ENCODE measurements at regions not wholly inside any gene's neighbourhood (a gene's known extent, or its start where the extent isn't known, plus 50 kb on each side); places are given as distances from the start of the nearest gene placed in this dataset.

- TF ChIP-seq POLR2A (IDR thresholded peaks at IDR 0.05), result no peak
- no peak for TF ChIP-seq CTCF (IDR thresholded peaks at IDR 0.05)
- no peak overlapping the region for H3K27ac ChIP-seq
- H3K4me3 ChIP-seq, result no peak overlapping the region
- H3K4me1 ChIP-seq (replicated peaks in 1 of 2), result no peaks in the 10 kb centered on the region
- H3K27me3 ChIP-seq, result no peaks in the 10 kb centered on the region
- intact Hi-C loops (cut with DNase I), result no loop called here
- H3K9me3 ChIP-seq (replicated peaks in 1 of 3), result no peaks in the 10 kb centered on the region
- no peak for DNase-seq
- no peaks in the 10 kb centered on the region for H3K36me3 ChIP-seq (replicated peaks in 1 of 2)
- WGBS, 4 donors, result 46 to 74% (median 63%) methylated on average over 4 of the region's 4 CpGs
Measured at GRCh38 chr5:165266939-165267338, 1761.5 kb downstream of the MAT2B start.

- Histone ChIP-seq H3K36me3 (replicated peaks in 1 of 2) (no peaks in the 10 kb centered on the region), H3K9me3 (replicated peaks in 1 of 3) (no peaks in the 10 kb centered on the region), H3K27me3 (no peaks in the 10 kb centered on the region), H3K4me3 (no peak overlapping the region), H3K27ac (no peak overlapping the region), H3K4me1 (replicated peaks in 1 of 2) (no peaks in the 10 kb centered on the region)
- DNase-seq, result no peak
- no peak for TF ChIP-seq CTCF (IDR thresholded peaks at IDR 0.05)
- TF ChIP-seq POLR2A (IDR thresholded peaks at IDR 0.05), result no peak
- 63 to 75% (median 68%) methylated on average over 2 of the region's 2 CpGs for WGBS, 4 donors
- intact Hi-C loops (cut with DNase I), result no loop called here
Measured at GRCh38 chr5:165272436-165272835, 1767.0 kb downstream of the MAT2B start.

GRCh38 chr5:165277661-165278060 lies 1772.2 kb downstream of the MAT2B start:
- intact Hi-C loops (cut with DNase I), result no loop called here
- Histone ChIP-seq H3K9me3 (replicated peaks in 1 of 3) (no peaks in the 10 kb centered on the region), H3K4me1 (replicated peaks in 1 of 2) (no peaks in the 10 kb centered on the region), H3K27ac (no peak overlapping the region), H3K4me3 (no peak overlapping the region), H3K27me3 (no peaks in the 10 kb centered on the region), H3K36me3 (replicated peaks in 1 of 2) (no peaks in the 10 kb centered on the region)
- 59 to 79% (median 72%) methylated on average over 1 of the region's 1 CpG for WGBS, 4 donors
- no peak for DNase-seq
- TF ChIP-seq POLR2A (IDR thresholded peaks at IDR 0.05), result no peak
- TF ChIP-seq CTCF (IDR thresholded peaks at IDR 0.05), result no peak

- H3K9me3 ChIP-seq (replicated peaks in 1 of 3), result no peaks in the 10 kb centered on the region
- H3K4me3 ChIP-seq, result no peak overlapping the region
- no peak for DNase-seq
- no peaks in the 10 kb centered on the region for H3K36me3 ChIP-seq (replicated peaks in 1 of 2)
- intact Hi-C loops (cut with DNase I), result no loop called here
- no peak overlapping the region for H3K27ac ChIP-seq
- TF ChIP-seq POLR2A (IDR thresholded peaks at IDR 0.05) (no peak), CTCF (IDR thresholded peaks at IDR 0.05) (no peak)
- WGBS, 4 donors, result 74 to 82% (median 81%) methylated on average over 1 of the region's 1 CpG
- no peaks in the 10 kb centered on the region for H3K4me1 ChIP-seq (replicated peaks in 1 of 2)
- H3K27me3 ChIP-seq, result no peaks in the 10 kb centered on the region
Measured at GRCh38 chr5:165282491-165282890, 1777.1 kb downstream of the MAT2B start.
